GM12865 (cell line): ENCODE measurements at regions not wholly inside any gene's neighbourhood (a gene's known extent, or its start where the extent isn't known, plus 50 kb on each side); places are given as distances from the start of the nearest gene placed in this dataset.
"Not testable (repeated sequence)": the region's sequence is repeated elsewhere in the genome, so short reads cannot be mapped to it uniquely, and the experiment has no call there.

Experiments used
- DNase-seq: peaks from one replicate; pipeline ENCODE4 v3.0.0; 2010; ENCODE audit warnings: low read depth
- H3K4me3 ChIP-seq: 2 replicates; pipeline ENCODE4 v1.5.1; 2011; ENCODE audit warnings: mild to moderate bottlenecking, low read depth, low read length, control low read depth
- CTCF ChIP-seq: IDR thresholded peaks from 2 replicates; pipeline ENCODE4 v1.5.1; 2011; ENCODE audit warnings: low read length, control low read depth, low read depth, inconsistent platforms; ENCODE audit not compliant: insufficient read depth; ENCODE audit errors: missing control alignments

- no peak overlapping the region for H3K4me3 ChIP-seq
- no peak for TF ChIP-seq CTCF
- no peak for DNase-seq
Measured at GRCh38 chr14:27315477-27315876, 717.6 kb upstream of the NOVA1 start.

GRCh38 chr14:27315947-27316346, 718.1 kb upstream of the NOVA1 start:
- no peak overlapping the region for H3K4me3 ChIP-seq

GRCh38 chr14:27318774-27319420, 721.1 kb upstream of the NOVA1 start:
- no peak overlapping the region for H3K4me3 ChIP-seq
- no peak for DNase-seq
- no peak for TF ChIP-seq CTCF

More at GRCh38 chr14:27315947-27316346, 718.1 kb upstream of the NOVA1 start:
- no peak for DNase-seq
- no peak for TF ChIP-seq CTCF

GRCh38 chr14:27320261-27320660, 722.4 kb upstream of the NOVA1 start:
- no peak for DNase-seq
- TF ChIP-seq CTCF: no peak
- H3K4me3 ChIP-seq: no peak overlapping the region

GRCh38 chr14:27327095-27327494, 729.3 kb upstream of the NOVA1 start:
- H3K4me3 ChIP-seq: no peak overlapping the region
- no peak for TF ChIP-seq CTCF
- no peak for DNase-seq

GRCh38 chr14:27338012-27338411, 740.2 kb upstream of the NOVA1 start:
- TF ChIP-seq CTCF: no peak

GRCh38 chr14:27363036-27363435, 765.2 kb upstream of the NOVA1 start:
- not testable (repeated sequence) for DNase-seq, H3K4me3 ChIP-seq

More at GRCh38 chr14:27338012-27338411, 740.2 kb upstream of the NOVA1 start:
- DNase-seq: no peak
- H3K4me3 ChIP-seq: no peak overlapping the region
